Duodenal mucosa (tissue), 2 donors: ENCODE measurements at regions not wholly inside any gene's neighbourhood (a gene's known extent, or its start where the extent isn't known, plus 50 kb on each side); places are given as distances from the start of the nearest gene placed in this dataset.

Source experiments
- H3K27ac ChIP-seq: one replicate; pipeline ENCODE4 v1.7.0; 2013; ENCODE audit warnings: low read depth, low read length
- H3K27me3 ChIP-seq, 2 donors: one replicate each; pipeline ENCODE4 v1.7.0; 2013; ENCODE audit warnings: low read length in 2 of 2, control low read depth in 1 of 2; ENCODE audit not compliant: insufficient read depth in 2 of 2, control insufficient read depth in 1 of 2
- H3K36me3 ChIP-seq, 2 donors: one replicate each; pipeline ENCODE4 v1.7.0; 2013; ENCODE audit warnings: low read length in 2 of 2, control low read depth in 1 of 2; ENCODE audit not compliant: insufficient read depth in 2 of 2, control insufficient read depth in 1 of 2
- H3K4me1 ChIP-seq, 2 donors: one replicate each; pipeline ENCODE4 v1.7.0; 2013; ENCODE audit warnings: low read length in 2 of 2, control low read depth in 1 of 2; ENCODE audit not compliant: insufficient read depth in 2 of 2, control insufficient read depth in 1 of 2
- H3K4me3 ChIP-seq, 2 donors: one replicate each; pipeline ENCODE4 v1.7.0; 2013; ENCODE audit warnings: low read length in 2 of 2, low read depth in 1 of 2
- H3K9ac ChIP-seq, 2 donors: one replicate each; pipeline ENCODE4 v1.7.0; 2013; ENCODE audit warnings: low read length in 2 of 2, low read depth in 1 of 2
- H3K9me3 ChIP-seq, 2 donors: one replicate each; pipeline ENCODE4 v1.7.0; 2013; ENCODE audit warnings: low read length in 2 of 2, control low read depth in 1 of 2; ENCODE audit not compliant: control insufficient read depth in 1 of 2

DNA sequence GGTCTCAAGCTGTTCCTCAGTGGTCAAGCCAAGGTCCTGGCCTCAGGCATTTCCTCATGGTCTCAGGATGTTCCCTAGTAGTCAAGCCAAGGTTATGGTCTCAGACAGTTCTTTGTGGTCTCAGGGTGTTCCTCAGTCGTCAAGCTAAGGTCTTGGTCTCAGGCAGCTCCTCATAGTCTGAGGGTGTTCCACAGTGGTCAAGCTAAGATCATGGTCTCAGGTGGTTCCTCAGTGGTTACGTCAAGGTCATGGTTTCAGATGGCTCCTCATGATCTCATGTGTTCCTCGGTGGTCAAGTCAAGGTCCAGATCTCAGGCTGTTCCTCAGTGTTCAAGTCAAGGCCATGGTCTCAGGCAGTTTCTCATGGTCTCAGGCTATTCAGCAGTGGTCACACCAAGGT lies 540.1 kb downstream of the VRK1 start:
- no peak overlapping the region for H3K4me3 ChIP-seq
- H3K4me1 ChIP-seq: no peaks in the 10 kb centered on the region
- no peak overlapping the region for H3K27ac ChIP-seq

DNA sequence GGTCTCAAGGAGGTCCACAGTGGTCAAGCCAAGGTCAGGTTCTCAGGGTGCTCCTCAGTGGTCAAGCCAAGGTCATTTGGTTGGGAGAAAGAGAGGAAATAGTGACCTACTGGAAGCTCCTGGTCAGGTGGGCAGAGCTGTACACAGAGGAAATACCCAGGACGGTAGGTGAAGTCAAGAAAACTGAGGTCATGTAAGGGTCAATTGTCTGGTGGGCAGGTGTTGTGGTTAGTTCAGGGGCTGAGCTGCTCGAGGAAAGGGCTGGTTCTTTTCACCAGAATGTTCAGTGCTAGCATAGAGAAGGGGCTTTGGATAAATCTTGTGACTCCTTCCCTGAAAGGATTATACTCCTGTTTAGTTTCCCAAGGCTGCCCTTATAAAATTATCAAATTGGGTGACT lies 540.5 kb downstream of the VRK1 start:
- Histone ChIP-seq H3K27me3 (no peaks in the 10 kb centered on the region), H3K36me3 (no peaks in the 10 kb centered on the region), H3K4me1 (no peaks in the 10 kb centered on the region)

More for the DNA sequence above, 540.1 kb downstream of the VRK1 start:
- no peaks in the 10 kb centered on the region for H3K27me3 ChIP-seq
- no peaks in the 10 kb centered on the region for H3K9me3 ChIP-seq
- H3K36me3 ChIP-seq: no peaks in the 10 kb centered on the region
- no peak overlapping the region for H3K9ac ChIP-seq

DNA sequence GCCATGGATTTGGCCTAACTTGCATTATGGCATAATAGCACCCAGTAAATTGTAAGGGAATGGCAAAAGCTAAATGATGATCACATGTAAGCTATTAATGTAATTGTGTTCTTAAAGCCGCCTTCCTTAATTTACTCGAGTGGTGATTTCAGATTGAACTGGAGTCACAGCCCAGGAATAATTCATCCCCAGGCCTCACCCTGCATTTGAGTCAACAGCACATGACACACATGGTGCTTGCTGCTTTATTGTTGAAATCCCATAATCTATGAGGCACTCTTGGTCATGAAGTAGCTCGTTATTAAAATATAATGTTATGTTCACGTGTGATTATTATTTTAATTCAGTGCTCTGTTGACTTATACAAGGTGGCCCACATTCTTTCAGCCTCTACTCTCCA lies 547.5 kb downstream of the VRK1 start:
- Histone ChIP-seq H3K4me3 (no peak overlapping the region), H3K36me3 (no peaks in the 10 kb centered on the region), H3K4me1 (no peaks in the 10 kb centered on the region), H3K9me3 (no peaks in the 10 kb centered on the region), H3K27ac (no peak overlapping the region), H3K27me3 (no peaks in the 10 kb centered on the region), H3K9ac (no peak overlapping the region)

More for the DNA sequence above, 540.5 kb downstream of the VRK1 start:
- Histone ChIP-seq H3K9ac (no peak overlapping the region), H3K9me3 (no peaks in the 10 kb centered on the region), H3K27ac (no peak overlapping the region), H3K4me3 (no peak overlapping the region)

DNA sequence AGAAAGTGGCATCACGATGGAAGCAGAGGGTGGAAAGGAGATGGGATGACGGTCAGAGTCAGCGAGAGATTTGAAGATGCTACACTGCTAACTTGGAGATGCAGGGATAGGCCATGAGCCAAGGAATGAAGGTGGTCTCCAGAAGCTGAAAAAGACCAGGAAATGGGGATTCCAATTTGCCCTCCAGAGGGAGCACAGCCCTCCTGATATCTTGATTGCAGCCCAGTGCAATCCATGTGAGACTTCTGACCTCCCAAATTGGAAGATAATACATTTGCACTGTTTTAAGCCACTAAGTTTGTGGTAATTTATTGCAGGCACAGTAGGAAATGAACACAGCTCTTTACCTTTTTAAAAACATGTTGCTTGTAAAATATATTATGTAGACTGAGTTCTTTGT lies 549.5 kb downstream of the VRK1 start:
- Histone ChIP-seq H3K36me3 (no peaks in the 10 kb centered on the region), H3K4me1 (no peaks in the 10 kb centered on the region), H3K9ac (no peak overlapping the region), H3K4me3 (no peak overlapping the region), H3K27ac (no peak overlapping the region), H3K27me3 (no peaks in the 10 kb centered on the region), H3K9me3 (no peaks in the 10 kb centered on the region)

DNA sequence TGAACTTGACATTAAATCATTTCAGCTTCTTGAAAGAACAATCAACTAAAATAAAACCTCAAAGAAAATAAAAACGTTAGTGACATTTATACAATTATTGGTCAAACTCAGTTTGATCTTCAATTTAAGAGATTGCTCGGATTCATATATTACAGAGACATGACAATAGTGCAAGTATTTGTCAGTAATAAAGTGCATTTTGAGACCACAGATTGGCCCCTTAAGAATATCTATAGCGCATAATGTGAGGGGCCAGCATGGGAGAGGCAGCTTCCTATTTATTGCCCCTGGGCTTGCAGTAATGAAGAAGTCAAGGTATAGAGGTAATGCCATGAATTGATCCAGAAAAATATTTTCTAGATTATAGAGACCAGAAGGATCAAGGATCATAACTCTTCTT lies 552.3 kb downstream of the VRK1 start:
- Histone ChIP-seq H3K27me3 (no peaks in the 10 kb centered on the region), H3K36me3 (no peaks in the 10 kb centered on the region), H3K4me3 (no peak overlapping the region)

DNA sequence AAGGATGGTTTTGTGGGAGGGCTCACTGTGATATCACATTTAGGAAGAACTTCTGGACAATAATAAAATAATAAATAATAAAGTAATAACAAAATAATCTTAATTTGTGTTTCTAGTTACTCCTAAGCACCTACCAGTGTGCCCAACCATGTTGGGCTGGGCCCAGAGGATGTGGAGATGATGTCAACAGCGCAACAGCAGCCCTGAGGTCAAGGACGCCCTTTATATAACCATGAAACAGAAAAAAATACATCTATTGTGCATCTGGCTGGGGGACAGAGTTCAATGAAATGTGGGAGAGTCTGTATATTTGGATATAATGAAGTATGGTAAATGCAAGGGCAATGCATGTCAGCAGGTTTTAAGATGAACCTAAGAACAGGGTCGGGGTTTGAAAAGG lies 552.8 kb downstream of the VRK1 start:
- no peaks in the 10 kb centered on the region for H3K27me3 ChIP-seq
- no peak overlapping the region for H3K9ac ChIP-seq
- no peak overlapping the region for H3K27ac ChIP-seq

More for the DNA sequence above, 552.3 kb downstream of the VRK1 start:
- Histone ChIP-seq H3K9ac (no peak overlapping the region), H3K27ac (no peak overlapping the region), H3K4me1 (no peaks in the 10 kb centered on the region), H3K9me3 (no peaks in the 10 kb centered on the region)

DNA sequence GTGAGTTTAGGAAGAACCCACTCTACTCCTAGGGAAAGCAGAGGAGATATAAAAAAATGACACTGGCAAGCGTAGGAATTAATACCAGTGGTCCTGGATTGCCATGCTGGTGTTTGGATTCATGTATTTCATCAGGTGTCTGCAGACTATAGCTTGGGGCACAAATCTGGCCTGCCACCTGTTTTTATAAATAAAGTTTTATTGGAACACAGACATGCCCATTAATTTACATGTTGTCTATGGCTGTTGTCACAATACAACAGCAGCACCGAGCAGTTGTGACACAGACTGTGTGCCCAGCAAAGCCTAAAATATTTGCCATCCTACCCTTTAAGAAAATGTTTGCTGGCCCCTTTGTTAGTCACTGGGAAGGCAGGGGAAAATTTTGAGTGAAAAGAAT lies 553.2 kb downstream of the VRK1 start:
- H3K9me3 ChIP-seq: no peaks in the 10 kb centered on the region
- no peak overlapping the region for H3K4me3 ChIP-seq
- H3K36me3 ChIP-seq: no peaks in the 10 kb centered on the region
- H3K9ac ChIP-seq: no peak overlapping the region
- H3K27me3 ChIP-seq: no peaks in the 10 kb centered on the region
- no peaks in the 10 kb centered on the region for H3K4me1 ChIP-seq
- no peak overlapping the region for H3K27ac ChIP-seq

More for the DNA sequence above, 552.8 kb downstream of the VRK1 start:
- no peaks in the 10 kb centered on the region for H3K4me1 ChIP-seq
- no peak overlapping the region for H3K4me3 ChIP-seq
- H3K9me3 ChIP-seq: no peaks in the 10 kb centered on the region
- no peaks in the 10 kb centered on the region for H3K36me3 ChIP-seq

DNA sequence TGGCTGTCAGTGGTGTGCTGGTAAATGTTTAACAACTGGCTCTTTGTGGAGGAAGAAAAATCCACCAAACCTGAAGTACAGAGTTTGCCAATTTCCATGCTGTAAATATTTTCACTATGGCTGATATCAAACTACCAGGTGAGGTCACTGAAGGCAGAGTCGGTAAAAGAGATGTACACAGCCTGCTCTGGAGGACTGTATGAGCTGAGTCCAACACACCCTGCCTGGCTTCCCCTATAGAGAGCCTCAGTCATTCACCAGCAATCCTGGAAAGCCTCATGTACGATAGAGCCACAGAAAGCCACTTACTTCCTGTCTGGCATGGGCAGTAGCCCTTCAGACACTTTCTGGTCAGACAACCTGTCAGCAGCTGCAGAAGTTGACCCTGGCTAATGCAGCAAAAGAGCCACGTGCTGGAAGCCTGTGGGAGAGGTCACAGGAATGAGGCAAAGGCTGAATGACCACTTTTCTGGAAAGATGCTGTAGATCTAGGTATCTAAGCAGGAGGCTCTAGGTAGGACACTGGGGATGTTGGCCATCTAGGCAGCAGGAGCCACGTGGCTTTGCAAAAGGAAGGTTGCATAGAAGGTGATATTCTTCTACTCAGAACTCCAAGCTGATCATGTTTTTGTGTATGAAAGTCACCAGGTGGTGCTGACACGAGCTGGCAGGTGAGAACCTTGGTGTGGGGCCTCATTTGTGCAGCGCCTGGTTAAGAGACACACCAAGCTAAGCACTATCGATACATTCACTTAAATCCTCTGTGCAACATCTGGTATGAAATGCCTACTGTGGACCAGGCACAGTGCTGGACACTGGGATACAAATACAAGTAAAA lies 553.9 kb downstream of the VRK1 start:
- Histone ChIP-seq H3K9me3 (no peaks in the 10 kb centered on the region), H3K27me3 (no peaks in the 10 kb centered on the region), H3K4me3 (no peak overlapping the region), H3K36me3 (no peaks in the 10 kb centered on the region), H3K9ac (no peak overlapping the region), H3K27ac (no peak overlapping the region), H3K4me1 (no peaks in the 10 kb centered on the region)

DNA sequence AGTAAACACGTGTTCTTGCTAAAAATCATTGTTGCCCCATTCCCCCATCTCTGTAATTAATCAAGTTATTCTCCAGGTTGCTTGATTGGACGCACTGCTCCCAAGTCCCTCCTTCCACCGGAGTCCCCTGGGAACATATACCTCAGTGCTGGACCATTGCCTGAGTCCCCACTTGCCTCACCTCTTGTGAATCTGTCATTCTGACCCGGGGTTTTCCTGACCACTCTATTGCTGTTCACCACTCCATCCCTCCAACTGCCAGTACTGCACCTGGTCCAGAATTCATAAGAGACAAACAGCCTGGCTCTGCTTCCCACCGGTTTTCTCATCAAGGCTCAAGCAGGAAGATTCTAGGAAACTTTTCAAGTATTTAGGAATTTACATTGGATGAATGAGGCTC lies 555.9 kb downstream of the VRK1 start:
- Histone ChIP-seq H3K27me3 (no peaks in the 10 kb centered on the region), H3K4me1 (no peaks in the 10 kb centered on the region), H3K27ac (no peak overlapping the region), H3K9ac (no peak overlapping the region), H3K4me3 (no peak overlapping the region), H3K9me3 (no peaks in the 10 kb centered on the region), H3K36me3 (no peaks in the 10 kb centered on the region)

DNA sequence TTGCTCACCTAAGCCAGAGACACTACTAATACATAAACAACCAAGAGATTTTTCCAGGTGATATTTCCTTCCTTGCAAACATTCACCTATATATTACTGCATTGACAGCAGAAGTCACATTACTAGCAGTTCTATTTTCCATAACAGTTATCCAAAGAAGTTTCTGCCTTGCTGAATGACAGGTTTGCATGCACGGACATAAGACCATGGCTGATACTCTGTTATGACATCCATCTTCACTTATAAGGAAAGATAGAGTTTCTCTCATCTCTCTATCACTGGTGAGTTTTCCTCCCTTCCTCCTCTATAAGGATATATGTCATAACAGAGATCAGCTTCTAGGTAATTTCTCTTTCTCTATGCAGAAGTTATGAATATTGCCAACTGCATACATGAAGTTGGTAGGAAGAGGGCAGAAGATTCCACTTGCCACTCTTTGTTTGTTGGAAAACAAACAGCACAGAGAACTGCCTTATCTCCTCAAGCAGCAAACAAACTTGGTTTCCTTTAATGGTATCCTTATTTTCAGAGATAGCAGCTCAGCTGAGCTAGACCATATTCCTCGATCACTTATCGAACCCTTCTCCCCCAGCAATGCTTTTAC lies 557.0 kb downstream of the VRK1 start:
- Histone ChIP-seq H3K27ac (no peak overlapping the region), H3K36me3 (no peaks in the 10 kb centered on the region), H3K27me3 (no peaks in the 10 kb centered on the region), H3K4me1 (no peaks in the 10 kb centered on the region), H3K9me3 (no peaks in the 10 kb centered on the region), H3K4me3 (no peak overlapping the region), H3K9ac (no peak overlapping the region)
